GM19468 (cell line): ENCODE measurements at regions not wholly inside any gene's neighbourhood (a gene's known extent, or its start where the extent isn't known, plus 50 kb on each side); places are given as distances from the start of the nearest gene placed in this dataset.

Experiments used
- ATAC-seq: cut with Tn5 transposase; IDR thresholded peaks from one replicate; pipeline ENCODE4 v1.9.1; 2021; ENCODE audit warnings: mild to moderate bottlenecking, moderate library complexity, moderate number of reproducible peaks; ENCODE audit not compliant: unreplicated experiment; ENCODE audit errors: extremely low read depth

DNA sequence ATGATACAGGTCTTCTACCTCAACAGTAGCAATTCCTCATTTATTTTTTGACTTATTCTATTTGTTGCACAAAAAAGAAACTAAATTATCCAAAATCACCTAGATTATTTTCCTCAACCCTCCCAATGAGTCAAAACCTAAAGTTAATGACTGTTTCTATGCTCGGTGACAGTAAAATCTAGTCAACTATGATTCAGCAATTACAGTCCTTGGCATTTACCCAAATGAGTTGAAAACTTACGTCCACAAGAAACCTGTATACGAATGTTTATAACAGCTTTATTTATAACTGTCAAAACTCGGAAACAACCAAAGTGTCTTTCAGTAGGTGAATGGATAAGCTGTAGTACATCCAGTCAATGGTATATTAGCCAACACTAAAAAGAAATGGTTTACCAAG lies 439.3 kb downstream of the CBLN2 start:
- no peak for ATAC-seq

GRCh38 chr18:72102412-72102811 lies 441.7 kb downstream of the CBLN2 start:
- ATAC-seq = no peak

GRCh38 chr18:72100465-72101004 lies 443.6 kb downstream of the CBLN2 start:
- no peak for ATAC-seq

DNA sequence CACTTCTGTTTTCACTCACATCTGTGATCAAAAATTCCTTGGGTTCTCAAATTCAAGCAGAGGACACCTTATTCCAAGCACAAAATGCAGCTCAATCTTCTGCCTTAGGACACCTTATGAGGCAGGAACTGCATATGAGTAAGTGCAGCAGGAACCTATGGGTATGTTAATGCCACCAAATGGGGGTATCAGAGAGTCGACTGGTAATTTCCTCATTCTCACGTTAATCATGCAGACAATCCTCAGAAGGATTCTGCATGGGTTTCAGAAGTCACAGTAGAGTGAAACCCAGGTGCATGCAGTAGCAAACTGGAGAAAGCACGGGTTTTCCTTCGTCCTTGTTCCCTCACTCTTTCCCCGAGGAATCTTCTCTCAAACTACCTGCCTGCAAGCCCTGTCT lies 452.8 kb downstream of the CBLN2 start:
- ATAC-seq = no peak

- no peak for ATAC-seq
Observed at GRCh38 chr18:72089432-72089831, 454.7 kb downstream of the CBLN2 start.

GRCh38 chr18:72086421-72086820 lies 457.7 kb downstream of the CBLN2 start:
- no peak for ATAC-seq

- no peak for ATAC-seq
Observed at GRCh38 chr18:72075040-72075439, 469.1 kb downstream of the CBLN2 start.

- ATAC-seq = no peak
Observed at GRCh38 chr18:72063001-72063400, 481.1 kb downstream of the CBLN2 start.

DNA sequence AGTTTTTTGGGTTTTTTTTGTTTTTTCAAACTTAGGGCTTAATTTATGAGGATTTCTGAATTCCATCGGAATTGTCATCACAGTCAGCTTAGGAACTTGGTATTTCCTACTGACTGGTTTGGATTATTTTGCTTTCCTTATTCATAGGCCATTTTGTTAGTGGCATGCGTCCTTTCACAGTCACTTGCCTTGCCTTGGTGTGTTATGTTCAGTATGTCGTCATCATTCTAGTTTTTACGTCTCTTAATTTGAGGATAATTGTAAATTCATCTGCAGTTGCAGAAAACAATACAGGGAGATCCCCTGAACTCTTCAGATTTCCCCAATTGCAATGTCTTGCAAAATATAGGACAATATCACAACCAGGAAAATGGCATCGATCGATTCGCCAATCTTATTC lies 485.3 kb downstream of the CBLN2 start:
- ATAC-seq = no peak

- no peak for ATAC-seq
Observed at GRCh38 chr18:72056171-72056570, 488.0 kb downstream of the CBLN2 start.

DNA sequence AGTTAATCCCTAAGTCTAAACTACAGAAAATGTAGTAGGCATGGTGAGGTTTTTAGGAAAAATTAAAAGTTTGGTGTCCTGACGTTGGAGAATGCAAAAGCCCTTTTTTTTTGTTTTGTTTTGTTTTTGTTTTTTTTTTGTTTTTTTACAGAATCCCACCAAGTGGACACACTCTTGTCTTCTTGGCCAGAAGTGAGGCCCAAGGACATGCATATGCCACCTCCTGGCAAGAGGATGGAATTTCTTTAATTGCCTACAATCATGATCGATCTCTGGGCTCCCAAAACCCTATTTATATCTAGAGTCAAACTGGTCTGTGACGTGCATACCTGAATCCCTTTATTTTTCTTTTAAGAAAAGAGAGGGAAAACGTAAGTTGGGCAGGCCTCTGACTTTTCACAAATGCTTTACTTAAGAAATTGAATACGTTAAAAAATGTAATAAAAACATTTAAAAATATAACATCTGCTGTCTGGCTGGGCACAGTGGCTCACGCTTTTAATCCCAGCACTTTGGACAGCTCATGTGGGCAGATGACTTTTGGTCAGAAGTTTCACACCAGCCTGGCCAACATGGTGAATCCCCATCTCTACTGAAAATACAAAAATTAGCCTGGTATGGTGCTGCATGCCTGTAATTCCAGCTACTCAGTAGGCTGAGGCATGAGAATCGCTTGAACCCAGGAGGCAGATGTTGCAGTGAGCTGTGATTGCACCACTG lies 502.7 kb downstream of the CBLN2 start:
- no peak for ATAC-seq

DNA sequence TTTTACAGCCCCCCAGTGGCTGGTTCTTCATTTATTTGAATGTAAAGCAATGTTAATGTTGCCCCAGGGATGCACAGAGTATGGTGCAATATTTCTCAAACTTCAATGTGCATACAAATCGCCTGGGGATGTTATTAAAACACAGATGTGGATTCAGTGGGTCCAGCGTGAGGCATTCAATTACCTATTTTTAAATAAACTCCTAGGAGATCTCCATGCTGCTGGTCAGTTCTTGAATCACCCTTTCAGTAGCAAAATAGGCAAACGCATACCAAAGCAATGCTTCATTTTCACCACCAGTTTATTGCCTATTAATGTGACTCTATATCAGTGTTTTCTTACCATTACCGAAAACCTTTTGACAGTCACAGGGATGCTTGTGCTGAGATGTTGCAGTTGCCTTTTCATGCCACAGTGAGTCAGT lies 530.7 kb downstream of the CBLN2 start:
- no peak for ATAC-seq

GRCh38 chr18:71998547-71999097 lies 545.5 kb downstream of the CBLN2 start:
- no peak for ATAC-seq

GRCh38 chr18:71995904-71996465 lies 548.2 kb downstream of the CBLN2 start:
- no peak for ATAC-seq

DNA sequence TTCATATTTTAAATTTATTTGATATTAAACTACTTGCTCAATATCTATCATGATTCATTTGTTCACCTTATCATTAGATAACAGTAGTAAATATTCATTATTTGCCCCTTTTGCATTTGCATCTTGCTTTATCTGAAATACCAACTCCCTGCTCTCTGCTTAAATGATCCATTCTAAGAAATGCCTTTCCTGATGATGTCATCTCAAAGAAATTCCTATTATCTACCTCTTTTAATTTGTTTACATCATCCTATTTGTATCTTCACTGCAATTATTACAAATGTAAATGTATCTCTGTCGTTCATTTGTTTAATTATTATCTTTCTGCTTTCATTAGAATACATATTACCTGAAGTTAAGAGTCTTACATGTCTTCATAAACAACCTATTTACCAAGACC lies 549.9 kb downstream of the CBLN2 start:
- no peak for ATAC-seq

DNA sequence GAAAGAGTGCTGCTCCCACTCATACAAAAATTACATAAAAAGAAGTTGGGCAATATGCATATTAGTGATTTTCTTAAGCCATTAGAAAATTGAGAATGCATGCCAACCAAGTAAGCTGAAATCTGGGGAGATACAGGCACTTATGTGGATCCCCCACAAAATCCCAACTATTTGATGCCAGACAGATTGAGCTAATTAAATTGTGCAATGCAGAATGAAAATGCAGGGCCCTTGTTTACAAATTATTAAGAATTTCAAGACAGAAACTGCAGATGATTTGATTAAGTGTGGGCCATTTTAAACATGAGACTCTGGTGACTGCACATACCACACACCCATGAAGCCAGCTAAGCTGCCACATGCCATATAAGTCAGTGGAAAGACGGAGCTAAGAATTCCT lies 554.5 kb downstream of the CBLN2 start:
- no peak for ATAC-seq

GRCh38 chr18:71986351-71987050 lies 557.6 kb downstream of the CBLN2 start:
- ATAC-seq = no peak

DNA sequence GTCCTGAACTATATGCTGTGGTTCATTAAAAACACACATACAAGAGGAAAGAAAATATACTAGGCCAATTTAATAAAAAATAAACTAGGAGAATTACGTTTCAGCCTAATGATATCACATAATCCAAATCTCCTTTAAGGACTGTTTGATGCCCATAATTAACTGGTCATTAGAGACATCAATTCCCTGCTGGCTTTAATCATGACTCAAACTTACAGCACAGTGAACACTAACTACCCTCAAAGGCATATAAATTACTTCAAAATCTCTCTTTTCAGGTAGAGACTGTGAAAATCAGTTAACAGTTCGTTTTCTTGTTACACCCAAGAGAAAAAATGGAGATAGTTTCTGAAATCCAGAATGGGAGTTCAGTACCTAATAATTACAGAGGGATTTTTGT lies 567.4 kb downstream of the CBLN2 start:
- no peak for ATAC-seq

- no peak for ATAC-seq
Observed at GRCh38 chr18:71966791-71967190, 577.4 kb downstream of the CBLN2 start.

GRCh38 chr18:71958605-71959004 lies 585.5 kb downstream of the CBLN2 start:
- no peak for ATAC-seq

DNA sequence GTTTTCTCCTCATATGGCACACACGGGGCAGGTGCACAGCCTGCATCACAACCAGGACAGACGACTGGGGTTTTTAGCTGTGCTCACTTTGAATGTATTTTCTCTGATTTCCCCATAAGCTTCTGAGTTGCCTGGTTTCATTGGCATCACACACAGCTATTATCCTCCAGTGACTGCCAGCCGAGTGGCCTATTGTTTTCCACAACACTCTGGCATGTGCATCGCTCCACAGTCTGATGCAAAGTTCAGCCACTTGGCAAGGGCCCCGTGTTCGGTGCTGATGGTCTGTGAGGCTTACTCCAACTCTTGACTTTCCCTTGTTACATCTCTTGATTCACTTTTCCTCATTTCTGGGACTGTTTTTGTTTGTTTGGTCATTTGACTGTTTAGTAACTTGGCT lies 593.1 kb downstream of the CBLN2 start:
- no peak for ATAC-seq
